ENCODE measurements at regions not wholly inside any gene's neighbourhood (a gene's known extent, or its start where the extent isn't known, plus 50 kb on each side); places are given as distances from the start of the nearest gene placed in this dataset.

- peak; percentile 49 for DNase-seq (ENCODE audit: low spot score)
These were observed 175.7 kb upstream of the INHBA start for GRCh38 chr7:41878309-41879295.

- DNase-seq (ENCODE audit: low spot score), result no peak
These were observed 174.2 kb upstream of the INHBA start for GRCh38 chr7:41877118-41877517.

GRCh38 chr7:41875513-41875912 is 172.6 kb upstream of the INHBA start:
- no peak for DNase-seq (ENCODE audit: low spot score)

GRCh38 chr7:41874201-41874785 is 171.4 kb upstream of the INHBA start:
- DNase-seq (ENCODE audit: low spot score), result no peak

GRCh38 chr7:41873741-41874140 is 170.9 kb upstream of the INHBA start:
- no peak for DNase-seq (ENCODE audit: low spot score)

- DNase-seq (ENCODE audit: low spot score), result no peak
These were observed 170.1 kb upstream of the INHBA start for GRCh38 chr7:41872966-41873365.

- DNase-seq (ENCODE audit: low spot score), result no peak
These were observed 167.7 kb upstream of the INHBA start for GRCh38 chr7:41870461-41871138.

GRCh38 chr7:41869997-41870396 is 167.1 kb upstream of the INHBA start:
- no peak for DNase-seq (ENCODE audit: low spot score)

GRCh38 chr7:41869596-41869995 is 166.7 kb upstream of the INHBA start:
- no peak for DNase-seq (ENCODE audit: low spot score)

- DNase-seq (ENCODE audit: low spot score), result no peak
These were observed 166.2 kb upstream of the INHBA start for GRCh38 chr7:41869091-41869490.

- no peak for DNase-seq (ENCODE audit: low spot score)
These were observed 164.9 kb upstream of the INHBA start for GRCh38 chr7:41867639-41868280.

GRCh38 chr7:41862261-41862660 is 159.4 kb upstream of the INHBA start:
- no peak for DNase-seq (ENCODE audit: low spot score)

- DNase-seq (ENCODE audit: low spot score), result no peak
These were observed 158.8 kb upstream of the INHBA start for GRCh38 chr7:41861642-41862041.

GRCh38 chr7:41858201-41858600 is 155.3 kb upstream of the INHBA start:
- DNase-seq (ENCODE audit: low spot score), result no peak

- no peak for DNase-seq (ENCODE audit: low spot score)
These were observed 152.9 kb upstream of the INHBA start for GRCh38 chr7:41855798-41856197.

- no peak for DNase-seq (ENCODE audit: low spot score)
These were observed 144.7 kb upstream of the INHBA start for GRCh38 chr7:41847606-41848005.

GRCh38 chr7:41847151-41847550 is 144.3 kb upstream of the INHBA start:
- DNase-seq (ENCODE audit: low spot score), result no peak

GRCh38 chr7:41842956-41843355 is 140.1 kb upstream of the INHBA start:
- no peak for DNase-seq (ENCODE audit: low spot score)

- DNase-seq (ENCODE audit: low spot score), result no peak
These were observed 135.0 kb upstream of the INHBA start for GRCh38 chr7:41837916-41838315.

- no peak for DNase-seq (ENCODE audit: low spot score)
These were observed 133.2 kb upstream of the INHBA start for GRCh38 chr7:41835976-41836530.

GRCh38 chr7:41834805-41835694 is 132.2 kb upstream of the INHBA start:
- no peak for DNase-seq (ENCODE audit: low spot score)
